Right atrium auricular region (tissue), 2 donors: ENCODE measurements at regions not wholly inside any gene's neighbourhood (a gene's known extent, or its start where the extent isn't known, plus 50 kb on each side); places are given as distances from the start of the nearest gene placed in this dataset.

ENCODE experiments used
- DNase-seq: peaks from one replicate; pipeline ENCODE4 v3.0.0-alpha.2; 2019; ENCODE audit warnings: low spot score
- H3K27ac ChIP-seq, 2 donors: fragments of 200-600 bp; sonication (generic); 1 replicate in 1 of 2; 2 replicates in 1 of 2; pipeline ENCODE4 v1.5.1; 2016 to 2019
- H3K27me3 ChIP-seq, 2 donors: fragments of 200-600 bp; sonication (generic); one replicate each; pipeline versions ENCODE4 v1.5.1 to v1.6.0; 2017 to 2019
- H3K36me3 ChIP-seq: fragments of 200-600 bp; sonication (generic); one replicate; pipeline ENCODE4 v1.5.1; 2016
- H3K4me1 ChIP-seq, 2 donors: fragments of 200-600 bp; sonication (generic); one replicate each; pipeline versions ENCODE4 v1.5.1 to v1.6.0; 2017 to 2019
- H3K4me3 ChIP-seq, 2 donors: fragments of 200-600 bp; sonication (generic); 1 replicate in 1 of 2; 2 replicates in 1 of 2; pipeline ENCODE4 v1.5.1; 2017 to 2019; ENCODE audit warnings: mild to moderate bottlenecking in 1 of 2, moderate library complexity in 1 of 2
- H3K9me3 ChIP-seq, 2 donors: fragments of 200-600 bp; sonication (generic); one replicate each; pipeline ENCODE4 v1.5.1; 2019
- CTCF ChIP-seq, 2 donors: fragments of 200-600 bp; sonication (generic); IDR thresholded peaks; one replicate each; pipeline ENCODE4 v1.5.1; 2019; ENCODE audit warnings: antibody characterized with exemption in 2 of 2

- Histone ChIP-seq H3K9me3 (no peaks in the 10 kb centered on the region), H3K27ac (no peak overlapping the region), H3K4me1 (no peaks in the 10 kb centered on the region), H3K27me3 (no peaks in the 10 kb centered on the region), H3K36me3 (no peaks in the 10 kb centered on the region), H3K4me3 (no peak overlapping the region)
- no peak for DNase-seq
- TF ChIP-seq CTCF (IDR thresholded peaks at IDR 0.05) = no peak
These were observed 116.1 kb downstream of the FAM43A start for GRCh38 chr3:194801461-194802432.

GRCh38 chr3:194804796-194805195, 119.1 kb downstream of the FAM43A start:
- no peaks in the 10 kb centered on the region for H3K27me3 ChIP-seq
- no peaks in the 10 kb centered on the region for H3K9me3 ChIP-seq
- H3K4me1 ChIP-seq = no peaks in the 10 kb centered on the region
- no peak overlapping the region for H3K4me3 ChIP-seq
- no peak for TF ChIP-seq CTCF (IDR thresholded peaks at IDR 0.05)
- no peak for DNase-seq
- no peaks in the 10 kb centered on the region for H3K36me3 ChIP-seq
- no peak overlapping the region for H3K27ac ChIP-seq

GRCh38 chr3:194805546-194805945, 119.9 kb downstream of the FAM43A start:
- no peak overlapping the region for H3K27ac ChIP-seq
- no peak overlapping the region for H3K4me3 ChIP-seq
- DNase-seq = no peak
- TF ChIP-seq CTCF (IDR thresholded peaks at IDR 0.05) = no peak
- no peaks in the 10 kb centered on the region for H3K9me3 ChIP-seq
- H3K4me1 ChIP-seq = no peaks in the 10 kb centered on the region
- H3K36me3 ChIP-seq = no peaks in the 10 kb centered on the region
- no peaks in the 10 kb centered on the region for H3K27me3 ChIP-seq

GRCh38 chr3:194806991-194807630, 121.4 kb downstream of the FAM43A start:
- H3K36me3 ChIP-seq = no peaks in the 10 kb centered on the region
- no peak for TF ChIP-seq CTCF (IDR thresholded peaks at IDR 0.05)
- no peak overlapping the region for H3K4me3 ChIP-seq
- H3K27ac ChIP-seq = no peak overlapping the region
- H3K27me3 ChIP-seq = no peaks in the 10 kb centered on the region
- no peak for DNase-seq
- H3K4me1 ChIP-seq = no peaks in the 10 kb centered on the region
- no peaks in the 10 kb centered on the region for H3K9me3 ChIP-seq

GRCh38 chr3:194808640-194809097, 123.0 kb downstream of the FAM43A start:
- H3K9me3 ChIP-seq = no peaks in the 10 kb centered on the region
- no peaks in the 10 kb centered on the region for H3K27me3 ChIP-seq
- no peak overlapping the region for H3K4me3 ChIP-seq
- no peaks in the 10 kb centered on the region for H3K4me1 ChIP-seq
- no peak for DNase-seq
- no peak overlapping the region for H3K27ac ChIP-seq
- TF ChIP-seq CTCF (IDR thresholded peaks at IDR 0.05) = no peak
- H3K36me3 ChIP-seq = no peaks in the 10 kb centered on the region
